Adipocyte (in vitro differentiated cells): ENCODE measurements at regions not wholly inside any gene's neighbourhood (a gene's known extent, or its start where the extent isn't known, plus 50 kb on each side); places are given as distances from the start of the nearest gene placed in this dataset.

ENCODE experiments used
- DNase-seq: peaks from one replicate; pipeline ENCODE4 v3.0.0-alpha.2; 2015; ENCODE audit warnings: low read depth
- H3K27me3 ChIP-seq: replicated peaks from 2 replicates; pipeline ENCODE4 v1.7.0; 2013; ENCODE audit warnings: mild to moderate bottlenecking, low read length, moderate library complexity; ENCODE audit not compliant: control insufficient read depth, insufficient read depth
- H3K36me3 ChIP-seq: 2 replicates; pipeline ENCODE4 v1.7.0; 2013; ENCODE audit warnings: low read length, mild to moderate bottlenecking, moderate library complexity; ENCODE audit not compliant: control insufficient read depth, insufficient read depth, severe bottlenecking
- H3K4me1 ChIP-seq: 2 replicates; pipeline ENCODE4 v1.7.0; 2013; ENCODE audit warnings: mild to moderate bottlenecking, low read length, moderate library complexity; ENCODE audit not compliant: control insufficient read depth, insufficient read depth
- H3K4me3 ChIP-seq: 2 replicates; pipeline ENCODE4 v1.7.0; 2013; ENCODE audit warnings: mild to moderate bottlenecking, low read length, moderate library complexity
- H3K9ac ChIP-seq: 2 replicates; pipeline ENCODE4 v1.7.0; 2013; ENCODE audit warnings: mild to moderate bottlenecking, low read length, moderate library complexity
- H3K9me3 ChIP-seq: 2 replicates; pipeline ENCODE4 v1.7.0; 2013; ENCODE audit warnings: mild to moderate bottlenecking, low read length, moderate library complexity; ENCODE audit not compliant: control insufficient read depth

- Histone ChIP-seq H3K36me3 (no peaks in the 10 kb centered on the region), H3K4me1 (no peaks in the 10 kb centered on the region), H3K27me3 (no peaks in the 10 kb centered on the region), H3K9me3 (no peaks in the 10 kb centered on the region), H3K9ac (no peak overlapping the region), H3K4me3 (no peak overlapping the region)
- no peak for DNase-seq
Measured at GRCh38 chr14:98229656-98230366, 1042.2 kb downstream of the BCL11B start.

- H3K9me3 ChIP-seq: no peaks in the 10 kb centered on the region
- H3K4me1 ChIP-seq: no peaks in the 10 kb centered on the region
Measured at GRCh38 chr14:98230411-98230810, 1041.6 kb downstream of the BCL11B start.

GRCh38 chr14:98231210-98231609, 1040.8 kb downstream of the BCL11B start:
- no peak for DNase-seq
- no peaks in the 10 kb centered on the region for H3K9me3 ChIP-seq
- no peaks in the 10 kb centered on the region for H3K27me3 ChIP-seq
- H3K4me1 ChIP-seq: no peaks in the 10 kb centered on the region
- H3K9ac ChIP-seq: no peak overlapping the region
- H3K4me3 ChIP-seq: no peak overlapping the region
- H3K36me3 ChIP-seq: no peaks in the 10 kb centered on the region

More at GRCh38 chr14:98230411-98230810, 1041.6 kb downstream of the BCL11B start:
- H3K4me3 ChIP-seq: no peak overlapping the region
- no peaks in the 10 kb centered on the region for H3K27me3 ChIP-seq
- no peak for DNase-seq
- no peaks in the 10 kb centered on the region for H3K36me3 ChIP-seq
- no peak overlapping the region for H3K9ac ChIP-seq

DNA sequence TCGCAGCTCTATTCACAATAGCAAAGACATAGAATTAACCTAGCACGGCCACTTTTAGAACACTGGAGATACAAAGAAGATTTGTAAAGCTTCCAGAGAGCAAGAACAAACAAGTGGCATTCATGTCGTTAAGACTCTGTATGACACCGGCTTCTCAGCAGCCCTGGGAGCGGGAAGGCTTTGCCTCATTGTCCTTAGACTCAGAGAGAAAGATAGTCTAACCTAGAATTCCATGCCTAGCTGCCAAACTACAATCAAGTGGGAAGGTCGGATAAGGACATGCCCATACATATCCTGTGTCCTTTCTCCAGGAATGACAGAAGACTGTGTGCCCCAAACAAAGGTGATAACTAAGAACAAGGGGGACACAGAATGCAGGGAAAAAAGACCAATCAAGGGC, 1038.3 kb downstream of the BCL11B start:
- no peak overlapping the region for H3K9ac ChIP-seq
- DNase-seq: no peak
- no peaks in the 10 kb centered on the region for H3K9me3 ChIP-seq
- H3K36me3 ChIP-seq: no peaks in the 10 kb centered on the region
- no peaks in the 10 kb centered on the region for H3K4me1 ChIP-seq
- no peaks in the 10 kb centered on the region for H3K27me3 ChIP-seq
- H3K4me3 ChIP-seq: no peak overlapping the region

GRCh38 chr14:98234208-98234607, 1037.8 kb downstream of the BCL11B start:
- DNase-seq: no peak
- H3K27me3 ChIP-seq: no peaks in the 10 kb centered on the region
- no peaks in the 10 kb centered on the region for H3K36me3 ChIP-seq
- H3K4me1 ChIP-seq: no peaks in the 10 kb centered on the region
- H3K4me3 ChIP-seq: no peak overlapping the region
- no peaks in the 10 kb centered on the region for H3K9me3 ChIP-seq
- no peak overlapping the region for H3K9ac ChIP-seq

DNA sequence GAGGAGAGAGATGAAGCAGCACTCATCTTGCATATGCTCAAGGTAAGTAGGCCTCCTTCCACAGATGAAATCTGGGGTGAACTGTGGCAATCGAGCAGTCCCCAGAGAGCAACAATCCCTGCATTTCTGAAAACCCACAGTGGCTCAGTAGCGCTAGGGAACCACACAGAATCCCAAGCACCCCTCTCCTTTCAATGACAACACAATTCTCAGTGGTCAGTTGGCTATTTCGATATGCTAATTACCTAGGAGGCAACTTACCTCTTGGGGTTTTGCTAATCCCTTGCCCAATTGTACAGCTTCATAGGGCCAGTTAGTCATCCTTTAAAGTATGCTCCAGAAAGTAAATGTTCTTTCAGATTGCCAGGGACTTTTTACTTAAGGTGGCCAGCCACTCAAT, 1035.7 kb downstream of the BCL11B start:
- Histone ChIP-seq H3K9me3 (no peaks in the 10 kb centered on the region), H3K9ac (no peak overlapping the region), H3K36me3 (no peaks in the 10 kb centered on the region), H3K4me3 (no peak overlapping the region), H3K27me3 (no peaks in the 10 kb centered on the region), H3K4me1 (no peaks in the 10 kb centered on the region)
- DNase-seq: no peak

GRCh38 chr14:98237939-98238338, 1034.1 kb downstream of the BCL11B start:
- H3K27me3 ChIP-seq: no peaks in the 10 kb centered on the region
- no peak for DNase-seq
- no peaks in the 10 kb centered on the region for H3K4me1 ChIP-seq
- no peak overlapping the region for H3K4me3 ChIP-seq
- H3K9ac ChIP-seq: no peak overlapping the region
- no peaks in the 10 kb centered on the region for H3K9me3 ChIP-seq
- no peaks in the 10 kb centered on the region for H3K36me3 ChIP-seq

- DNase-seq: no peak
- Histone ChIP-seq H3K9ac (no peak overlapping the region), H3K9me3 (no peaks in the 10 kb centered on the region), H3K36me3 (no peaks in the 10 kb centered on the region), H3K4me3 (no peak overlapping the region), H3K27me3 (no peaks in the 10 kb centered on the region), H3K4me1 (no peaks in the 10 kb centered on the region)
Measured at GRCh38 chr14:98240376-98240775, 1031.6 kb downstream of the BCL11B start.

DNA sequence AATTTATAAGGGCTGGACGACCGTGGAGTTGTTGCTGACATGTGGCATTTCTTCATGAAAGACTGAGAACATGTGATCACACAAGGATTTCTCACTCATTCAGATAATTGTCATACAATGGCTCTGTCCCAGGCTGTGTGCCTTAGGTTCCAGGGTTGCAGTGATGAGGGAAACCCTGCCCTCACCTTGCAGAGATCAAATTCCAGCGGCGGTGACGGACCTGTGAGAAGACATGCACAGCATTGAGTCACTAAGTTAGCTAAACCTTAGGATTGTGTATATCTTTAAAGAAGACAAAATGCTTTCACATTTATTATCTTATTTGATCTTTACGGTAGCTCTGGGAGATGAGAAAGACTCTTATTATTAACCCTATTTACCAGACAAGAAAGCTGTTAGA, 1029.1 kb downstream of the BCL11B start:
- H3K27me3 ChIP-seq: no peaks in the 10 kb centered on the region
- DNase-seq: no peak
- H3K4me1 ChIP-seq: no peaks in the 10 kb centered on the region
- H3K36me3 ChIP-seq: no peaks in the 10 kb centered on the region
- H3K9me3 ChIP-seq: no peaks in the 10 kb centered on the region
- H3K4me3 ChIP-seq: no peak overlapping the region
- H3K9ac ChIP-seq: no peak overlapping the region

- Histone ChIP-seq H3K4me3 (no peak overlapping the region), H3K36me3 (no peaks in the 10 kb centered on the region), H3K4me1 (no peaks in the 10 kb centered on the region), H3K9me3 (no peaks in the 10 kb centered on the region), H3K9ac (no peak overlapping the region), H3K27me3 (no peaks in the 10 kb centered on the region)
- DNase-seq: no peak
Measured at GRCh38 chr14:98243332-98243731, 1028.7 kb downstream of the BCL11B start.

DNA sequence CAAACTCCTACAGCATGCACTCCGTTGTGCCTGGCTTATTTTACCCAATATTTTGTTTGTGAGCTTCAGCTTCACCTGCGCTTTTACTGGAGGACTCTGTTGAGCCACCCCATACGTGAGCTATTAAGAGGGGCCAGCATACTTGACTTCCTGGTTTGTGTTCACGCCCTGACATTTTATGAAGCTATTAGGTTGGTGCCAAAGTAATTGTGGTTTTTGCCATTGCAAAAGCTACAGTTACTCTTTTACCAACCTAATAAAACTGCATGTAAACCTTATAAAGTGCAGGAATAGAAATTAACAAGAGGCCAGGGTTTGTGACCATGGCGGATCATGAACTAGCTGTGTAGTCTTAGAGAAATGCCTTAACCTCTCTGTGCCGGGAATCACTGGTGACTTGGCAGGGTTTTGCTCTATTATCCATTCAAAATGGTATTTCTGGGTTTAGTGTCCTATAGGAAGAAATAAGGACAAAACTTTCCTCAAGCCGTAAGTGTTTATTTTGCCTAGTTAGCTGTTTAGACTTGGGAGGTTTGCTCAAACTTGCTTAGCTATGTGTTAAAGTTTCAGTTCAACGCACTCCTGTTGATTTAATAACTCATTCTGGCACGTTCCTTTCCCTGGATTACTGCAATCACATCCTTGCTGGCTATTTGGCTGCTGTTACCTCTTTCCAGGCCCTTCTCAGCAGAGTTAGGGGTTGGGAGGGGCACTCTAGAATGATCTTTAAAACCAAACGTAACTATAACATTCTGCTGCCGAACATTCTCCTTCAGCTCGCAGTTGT, 1027.6 kb downstream of the BCL11B start:
- no peaks in the 10 kb centered on the region for H3K36me3 ChIP-seq

More for the DNA sequence above, 1027.6 kb downstream of the BCL11B start:
- no peaks in the 10 kb centered on the region for H3K27me3 ChIP-seq
- no peaks in the 10 kb centered on the region for H3K9me3 ChIP-seq
- H3K4me3 ChIP-seq: no peak overlapping the region
- no peak overlapping the region for H3K9ac ChIP-seq
- DNase-seq: no peak
- no peaks in the 10 kb centered on the region for H3K4me1 ChIP-seq
